DND-41 (cell line): ENCODE measurements at regions not wholly inside any gene's neighbourhood (a gene's known extent, or its start where the extent isn't known, plus 50 kb on each side); places are given as distances from the start of the nearest gene placed in this dataset.
"Not testable (repeated sequence)": the region's sequence is repeated elsewhere in the genome, so short reads cannot be mapped to it uniquely, and the experiment has no call there.

Experiments used
- CTCF ChIP-seq: IDR thresholded peaks from 2 replicates; pipeline ENCODE4 v1.5.1; 2012; ENCODE audit warnings: borderline replicate concordance, low read length, moderate library complexity, mild to moderate bottlenecking; ENCODE audit not compliant: poor library complexity, severe bottlenecking; ENCODE audit errors: extremely low read depth
- EZH2 ChIP-seq: IDR thresholded peaks from 3 replicates; pipeline ENCODE4 v1.6.1; 2012; ENCODE audit warnings: borderline replicate concordance, low read depth, mild to moderate bottlenecking, moderate library complexity, low read length, inconsistent platforms; ENCODE audit not compliant: severe bottlenecking

GRCh38 chr1:121048293-121048752 lies 135.8 kb downstream of the FAM72B start:
- not testable (repeated sequence) for TF ChIP-seq CTCF, EZH2
